Peyer's patch (tissue), 4 donors: ENCODE measurements at regions not wholly inside any gene's neighbourhood (a gene's known extent, or its start where the extent isn't known, plus 50 kb on each side); places are given as distances from the start of the nearest gene placed in this dataset.

Experiments used
- CTCF ChIP-seq, 6 experiments: fragments of 450-650 bp in 4 of 6; fragments of 200-600 bp in 2 of 6; sonication (generic) in 1 of 6; IDR thresholded peaks; one replicate each; pipeline ENCODE4 v1.5.1; 2017 to 2019; ENCODE audit warnings: antibody characterized with exemption in 6 of 6, mild to moderate bottlenecking in 3 of 6, moderate library complexity in 1 of 6
- POLR2A ChIP-seq, 2 donors: fragments of 450-650 bp; IDR thresholded peaks; one replicate each; pipeline ENCODE4 v1.5.1; 2017; ENCODE audit warnings: antibody characterized with exemption in 2 of 2, mild to moderate bottlenecking in 2 of 2, moderate library complexity in 2 of 2

GRCh38 chr16:88128556-88128955 lies 177.3 kb downstream of the BANP start:
- TF ChIP-seq POLR2A (IDR thresholded peaks at IDR 0.05) = no peak
- no peak for TF ChIP-seq CTCF (IDR thresholded peaks at IDR 0.05)
